ENCODE measurements at regions not wholly inside any gene's neighbourhood (a gene's known extent, or its start where the extent isn't known, plus 50 kb on each side); places are given as distances from the start of the nearest gene placed in this dataset.
"Not testable (repeated sequence)": the region's sequence is repeated elsewhere in the genome, so short reads cannot be mapped to it uniquely, and the experiment has no call there.

- Histone ChIP-seq H3K27ac (ENCODE audit: low read depth, low read length) (no peak overlapping the region), H3K9ac (ENCODE audit: low read depth, low read length) (no peak overlapping the region), H3K9me3 (ENCODE audit: insufficient read depth, low read depth, low read length) (no peaks in the 10 kb centered on the region), H3K27me3 (ENCODE audit: insufficient read depth, low read length) (no peaks in the 10 kb centered on the region), H3K4me3 (ENCODE audit: low read length) (no peak overlapping the region), H3K36me3 (ENCODE audit: insufficient read depth, low read length) (no peaks in the 10 kb centered on the region), H3K4me1 (ENCODE audit: insufficient read depth, low read length) (peaks cover 19% of the 10 kb centered on the region; the same call in 1 of the 2 replicates)
- WGBS: 96% methylated on average over 3 of the region's 3 CpGs
Observed at GRCh38 chr9:13439685-13440476, 160.4 kb upstream of the MPDZ start.

DNA sequence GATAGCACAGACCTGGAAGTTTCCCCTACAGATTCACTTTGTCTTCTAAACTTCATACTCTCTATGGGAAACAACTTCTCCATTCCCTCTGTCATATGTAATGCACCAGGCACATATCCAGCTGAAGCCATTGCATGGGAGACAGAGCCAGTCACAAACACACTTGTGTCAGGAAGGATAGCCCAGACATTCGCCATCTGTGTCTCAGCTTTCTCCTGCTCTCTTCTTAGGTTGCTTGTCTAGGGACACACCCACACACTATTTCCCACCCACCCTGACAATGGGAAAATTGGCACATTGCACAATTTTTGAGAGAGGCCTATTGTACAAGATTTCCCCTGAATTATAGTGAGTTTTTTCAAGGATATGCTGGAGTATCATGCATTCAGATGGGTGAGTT is 158.4 kb upstream of the MPDZ start:
- Histone ChIP-seq H3K36me3 (ENCODE audit: insufficient read depth, low read length) (no peaks in the 10 kb centered on the region), H3K4me3 (ENCODE audit: low read length) (no peak overlapping the region), H3K9ac (ENCODE audit: low read depth, low read length) (no peak overlapping the region), H3K4me1 (ENCODE audit: insufficient read depth, low read length) (0 out of 2 replicates have a peak, but pooled peaks cover under 1% of the 10 kb centered on the region), H3K27ac (ENCODE audit: low read depth, low read length) (no peak overlapping the region), H3K9me3 (ENCODE audit: insufficient read depth, low read depth, low read length) (no peaks in the 10 kb centered on the region), H3K27me3 (ENCODE audit: insufficient read depth, low read length) (no peaks in the 10 kb centered on the region)
- WGBS: 90% methylated on average over 1 of the region's 1 CpG

DNA sequence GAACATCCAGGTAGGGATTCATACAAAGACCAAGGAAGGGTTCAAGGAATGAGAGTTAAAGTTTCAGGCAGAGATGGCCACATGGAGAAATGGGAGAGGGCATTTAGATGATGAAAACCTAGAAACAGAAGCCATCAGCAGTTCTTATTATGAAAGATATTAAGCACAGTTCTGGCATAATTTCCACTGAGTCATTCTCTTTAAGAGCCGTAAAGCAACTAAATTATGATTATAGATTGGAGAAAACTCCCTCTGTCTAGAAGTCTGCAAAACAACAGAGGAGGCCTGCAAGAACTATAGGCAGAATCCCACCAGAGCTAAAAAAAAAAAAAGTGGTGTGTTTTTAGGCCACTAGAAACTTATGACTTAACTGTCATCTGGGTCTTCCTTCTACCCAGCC is 157.1 kb upstream of the MPDZ start:
- Histone ChIP-seq H3K36me3 (ENCODE audit: insufficient read depth, low read length) (no peaks in the 10 kb centered on the region), H3K4me1 (ENCODE audit: insufficient read depth, low read length) (peaks cover 4% of the 10 kb centered on the region; the same call in 1 of the 2 replicates), H3K27me3 (ENCODE audit: insufficient read depth, low read length) (no peaks in the 10 kb centered on the region), H3K9me3 (ENCODE audit: insufficient read depth, low read depth, low read length) (no peaks in the 10 kb centered on the region), H3K9ac (ENCODE audit: low read depth, low read length) (no peak overlapping the region), H3K4me3 (ENCODE audit: low read length) (no peak overlapping the region), H3K27ac (ENCODE audit: low read depth, low read length) (no peak overlapping the region)
- WGBS: no CpG with 5 or more reads among the region's 1 CpG

GRCh38 chr9:13433453-13433852 is 154.0 kb upstream of the MPDZ start:
- not testable (repeated sequence) for H3K27ac ChIP-seq (ENCODE audit: low read depth, low read length); H3K4me3 ChIP-seq (ENCODE audit: low read length); H3K27me3 ChIP-seq (ENCODE audit: insufficient read depth, low read length); H3K9me3 ChIP-seq (ENCODE audit: insufficient read depth, low read depth, low read length); H3K9ac ChIP-seq (ENCODE audit: low read depth, low read length); H3K36me3 ChIP-seq (ENCODE audit: insufficient read depth, low read length)
- WGBS: 97% methylated on average over 4 of the region's 4 CpGs
- peaks cover 36% of the 10 kb centered on the region for H3K4me1 ChIP-seq (ENCODE audit: insufficient read depth, low read length)

- H3K27me3 ChIP-seq (ENCODE audit: insufficient read depth, low read length): no peaks in the 10 kb centered on the region
Observed at GRCh38 chr9:13432904-13433303, 153.4 kb upstream of the MPDZ start.

GRCh38 chr9:13431692-13432091 is 152.2 kb upstream of the MPDZ start:
- Histone ChIP-seq H3K9me3 (ENCODE audit: insufficient read depth, low read depth, low read length) (no peaks in the 10 kb centered on the region), H3K9ac (ENCODE audit: low read depth, low read length) (no peak overlapping the region), H3K4me3 (ENCODE audit: low read length) (no peak overlapping the region), H3K4me1 (ENCODE audit: insufficient read depth, low read length) (peaks cover 45% of the 10 kb centered on the region), H3K27me3 (ENCODE audit: insufficient read depth, low read length) (no peaks in the 10 kb centered on the region), H3K36me3 (ENCODE audit: insufficient read depth, low read length) (no peaks in the 10 kb centered on the region), H3K27ac (ENCODE audit: low read depth, low read length) (no peak overlapping the region)
- WGBS: 84% methylated on average over 2 of the region's 2 CpGs

More at GRCh38 chr9:13432904-13433303, 153.4 kb upstream of the MPDZ start:
- 100% methylated on average over 1 of the region's 1 CpG for WGBS
- Histone ChIP-seq H3K4me3 (ENCODE audit: low read length) (no peak overlapping the region), H3K36me3 (ENCODE audit: insufficient read depth, low read length) (no peaks in the 10 kb centered on the region), H3K9me3 (ENCODE audit: insufficient read depth, low read depth, low read length) (no peaks in the 10 kb centered on the region), H3K27ac (ENCODE audit: low read depth, low read length) (no peak overlapping the region), H3K9ac (ENCODE audit: low read depth, low read length) (no peak overlapping the region), H3K4me1 (ENCODE audit: insufficient read depth, low read length) (peaks cover 41% of the 10 kb centered on the region)

GRCh38 chr9:13431222-13431536 is 151.7 kb upstream of the MPDZ start:
- Histone ChIP-seq H3K9ac (ENCODE audit: low read depth, low read length) (no peak overlapping the region), H3K27ac (ENCODE audit: low read depth, low read length) (no peak overlapping the region), H3K4me1 (ENCODE audit: insufficient read depth, low read length) (peaks cover 45% of the 10 kb centered on the region), H3K36me3 (ENCODE audit: insufficient read depth, low read length) (no peaks in the 10 kb centered on the region), H3K4me3 (ENCODE audit: low read length) (no peak overlapping the region), H3K27me3 (ENCODE audit: insufficient read depth, low read length) (no peaks in the 10 kb centered on the region), H3K9me3 (ENCODE audit: insufficient read depth, low read depth, low read length) (no peaks in the 10 kb centered on the region)
- WGBS: 73% methylated on average over 6 of the region's 6 CpGs

GRCh38 chr9:13430368-13431221 is 151.1 kb upstream of the MPDZ start:
- WGBS: 81% methylated on average over 10 of the region's 11 CpGs
- H3K9me3 ChIP-seq (ENCODE audit: insufficient read depth, low read depth, low read length): no peaks in the 10 kb centered on the region

GRCh38 chr9:13429301-13430190 is 150.1 kb upstream of the MPDZ start:
- Histone ChIP-seq H3K9me3 (ENCODE audit: insufficient read depth, low read depth, low read length) (no peaks in the 10 kb centered on the region), H3K27ac (ENCODE audit: low read depth, low read length) (no peak overlapping the region), H3K9ac (ENCODE audit: low read depth, low read length) (no peak overlapping the region), H3K4me3 (ENCODE audit: low read length) (no peak overlapping the region), H3K27me3 (ENCODE audit: insufficient read depth, low read length) (no peaks in the 10 kb centered on the region), H3K4me1 (ENCODE audit: insufficient read depth, low read length) (peaks cover 45% of the 10 kb centered on the region), H3K36me3 (ENCODE audit: insufficient read depth, low read length) (no peaks in the 10 kb centered on the region)
- 86% methylated on average over 13 of the region's 13 CpGs for WGBS

More at GRCh38 chr9:13430368-13431221, 151.1 kb upstream of the MPDZ start:
- H3K4me1 ChIP-seq (ENCODE audit: insufficient read depth, low read length): peaks cover 45% of the 10 kb centered on the region
- H3K27ac ChIP-seq (ENCODE audit: low read depth, low read length): no peak overlapping the region
- no peak overlapping the region for H3K9ac ChIP-seq (ENCODE audit: low read depth, low read length)
- no peak overlapping the region for H3K4me3 ChIP-seq (ENCODE audit: low read length)
- H3K27me3 ChIP-seq (ENCODE audit: insufficient read depth, low read length): no peaks in the 10 kb centered on the region
- H3K36me3 ChIP-seq (ENCODE audit: insufficient read depth, low read length): no peaks in the 10 kb centered on the region

GRCh38 chr9:13428766-13429165 is 149.3 kb upstream of the MPDZ start:
- Histone ChIP-seq H3K9me3 (ENCODE audit: insufficient read depth, low read depth, low read length) (no peaks in the 10 kb centered on the region), H3K27me3 (ENCODE audit: insufficient read depth, low read length) (no peaks in the 10 kb centered on the region), H3K4me1 (ENCODE audit: insufficient read depth, low read length) (peaks cover 45% of the 10 kb centered on the region), H3K36me3 (ENCODE audit: insufficient read depth, low read length) (no peaks in the 10 kb centered on the region), H3K27ac (ENCODE audit: low read depth, low read length) (no peak overlapping the region), H3K9ac (ENCODE audit: low read depth, low read length) (no peak overlapping the region), H3K4me3 (ENCODE audit: low read length) (no peak overlapping the region)
- WGBS: 100% methylated on average over 3 of the region's 4 CpGs

GRCh38 chr9:13427587-13427986 is 148.1 kb upstream of the MPDZ start:
- H3K4me1 ChIP-seq (ENCODE audit: insufficient read depth, low read length): peaks cover 45% of the 10 kb centered on the region
- no peak overlapping the region for H3K27ac ChIP-seq (ENCODE audit: low read depth, low read length)
- no peaks in the 10 kb centered on the region for H3K36me3 ChIP-seq (ENCODE audit: insufficient read depth, low read length)
- no peaks in the 10 kb centered on the region for H3K27me3 ChIP-seq (ENCODE audit: insufficient read depth, low read length)
- no peaks in the 10 kb centered on the region for H3K9me3 ChIP-seq (ENCODE audit: insufficient read depth, low read depth, low read length)
- H3K4me3 ChIP-seq (ENCODE audit: low read length): no peak overlapping the region
- no peak overlapping the region for H3K9ac ChIP-seq (ENCODE audit: low read depth, low read length)
- 0% methylated on average over 1 of the region's 3 CpGs for WGBS
